GM19351 (cell line): ENCODE measurements at regions not wholly inside any gene's neighbourhood (a gene's known extent, or its start where the extent isn't known, plus 50 kb on each side); places are given as distances from the start of the nearest gene placed in this dataset.
"Not testable (repeated sequence)": the region's sequence is repeated elsewhere in the genome, so short reads cannot be mapped to it uniquely, and the experiment has no call there.

Experiments
- ATAC-seq: cut with Tn5 transposase; IDR thresholded peaks from one replicate; pipeline ENCODE4 v1.9.1; 2021; ENCODE audit warnings: mild to moderate bottlenecking, moderate library complexity; ENCODE audit not compliant: unreplicated experiment

GRCh38 chr11:91093141-91093540 lies 870.3 kb upstream of the CHORDC1 start:
- no peak for ATAC-seq

- no peak for ATAC-seq
These were observed 868.7 kb upstream of the CHORDC1 start for GRCh38 chr11:91091563-91091962.

DNA sequence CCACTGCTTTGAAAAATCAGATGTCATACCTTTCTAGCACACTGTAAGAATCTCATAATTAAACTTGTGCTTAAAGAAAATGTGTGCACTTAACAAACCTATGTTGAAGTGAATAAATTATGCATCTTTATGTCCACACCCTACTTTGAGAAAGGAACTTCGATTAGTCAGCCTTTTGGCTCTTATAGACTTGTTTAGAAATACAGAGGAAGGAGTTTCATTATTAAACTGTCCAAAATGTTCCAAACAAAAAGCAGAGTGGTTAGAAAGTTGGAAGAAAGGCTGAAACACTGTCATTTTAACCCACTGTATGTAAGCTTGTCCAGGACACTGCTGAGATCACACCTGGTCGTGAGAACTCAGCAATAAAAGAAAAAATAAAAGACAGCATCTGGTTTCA lies 863.2 kb upstream of the CHORDC1 start:
- no peak for ATAC-seq

- no peak for ATAC-seq
These were observed 859.4 kb upstream of the CHORDC1 start for GRCh38 chr11:91082255-91082654.

DNA sequence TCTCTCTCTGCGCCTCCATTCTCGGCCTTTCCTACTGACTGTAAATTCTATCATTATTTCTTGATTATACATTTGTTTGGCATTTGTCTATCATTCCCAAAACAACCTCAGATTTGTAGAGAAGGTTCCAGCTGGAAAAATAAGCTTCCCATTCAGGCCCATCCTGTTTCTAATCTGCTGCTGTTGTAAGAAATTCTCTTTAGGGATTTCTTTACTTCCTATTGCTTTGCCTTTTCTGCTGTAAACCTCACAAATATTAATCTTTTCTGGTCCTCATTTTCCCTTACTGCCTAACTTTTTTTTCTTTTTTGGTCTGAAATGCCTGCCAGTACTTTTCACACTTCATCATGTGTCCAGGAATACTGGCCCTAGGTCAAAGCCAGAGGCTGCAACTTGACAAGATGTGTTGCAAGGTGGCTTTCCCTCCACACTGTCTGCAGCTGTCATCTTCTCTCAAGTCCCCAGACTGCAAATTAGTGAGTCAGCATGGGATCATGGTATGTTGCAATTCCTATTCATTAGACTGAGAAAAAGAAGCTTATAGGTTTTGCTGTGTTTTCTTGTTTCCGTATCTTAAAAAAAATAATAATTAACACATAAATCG lies 858.7 kb upstream of the CHORDC1 start:
- ATAC-seq = no peak

- ATAC-seq = no peak
These were observed 855.4 kb upstream of the CHORDC1 start for GRCh38 chr11:91078221-91078620.

GRCh38 chr11:91075032-91075695 lies 852.3 kb upstream of the CHORDC1 start:
- ATAC-seq = no peak

DNA sequence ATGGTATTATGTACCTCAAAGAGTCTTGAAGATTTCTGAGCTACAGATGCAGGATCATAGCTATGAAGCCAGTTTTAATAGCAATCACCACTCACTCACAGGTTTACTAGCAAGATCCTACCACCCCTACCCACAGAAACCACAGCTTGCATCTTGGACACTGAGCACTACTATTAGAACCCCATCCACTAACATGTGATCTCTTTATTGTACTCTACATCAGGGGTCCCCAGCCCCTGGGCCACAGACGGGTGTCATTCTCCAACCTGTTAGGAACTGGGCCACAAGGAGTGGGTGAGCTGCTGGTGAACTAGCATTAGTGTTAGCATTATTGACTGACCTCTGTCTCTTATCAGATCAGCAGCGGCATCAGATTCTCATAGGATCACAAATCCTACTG lies 844.8 kb upstream of the CHORDC1 start:
- ATAC-seq = no peak

DNA sequence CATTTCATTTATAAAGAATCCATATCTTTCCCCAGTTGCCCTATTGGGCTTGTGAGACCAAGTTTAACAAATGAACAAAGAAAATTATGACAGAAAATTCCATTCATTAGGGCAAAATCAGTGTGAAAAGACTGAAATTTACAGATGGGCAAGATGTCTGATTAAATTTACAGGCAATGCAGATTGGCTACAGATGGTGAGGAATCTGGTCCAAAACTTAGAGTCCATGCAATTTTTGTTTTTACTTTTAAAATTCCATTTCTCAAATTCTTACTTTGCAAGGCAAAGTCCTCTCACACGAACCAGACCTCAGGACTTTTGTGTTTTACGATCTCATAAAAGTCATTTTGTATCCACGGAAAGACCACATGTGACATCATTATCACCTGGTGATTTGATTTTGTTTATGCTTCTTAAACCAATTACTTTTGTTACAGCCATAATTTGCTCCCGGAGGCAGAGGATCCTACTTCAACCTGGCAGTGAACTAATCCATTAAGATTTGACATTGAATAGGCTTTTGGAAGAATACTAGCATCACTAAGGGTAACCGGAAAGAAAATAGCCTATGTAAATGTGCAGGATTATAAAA lies 843.7 kb upstream of the CHORDC1 start:
- ATAC-seq = no peak

DNA sequence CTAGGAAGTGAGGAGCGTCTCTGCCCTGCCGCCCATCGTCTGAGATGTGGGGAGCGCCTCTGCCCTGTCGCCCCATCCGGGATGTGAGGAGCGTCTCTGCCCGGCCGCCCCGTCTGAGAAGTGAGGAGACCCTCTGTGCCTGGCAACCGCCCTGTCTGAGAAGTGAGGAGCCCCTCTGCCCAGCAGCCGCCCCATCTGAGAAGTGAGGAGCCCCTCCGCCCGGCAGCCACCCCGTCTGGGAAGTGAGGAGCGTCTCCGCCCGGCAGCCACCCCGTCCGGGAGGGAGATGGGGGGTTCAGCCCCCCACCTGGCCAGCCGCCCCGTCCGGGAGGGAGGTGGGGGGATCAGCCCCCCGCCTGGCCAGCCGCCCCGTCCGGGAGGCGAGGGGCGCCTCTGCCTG lies 840.5 kb upstream of the CHORDC1 start:
- ATAC-seq = not testable (repeated sequence)

- ATAC-seq = no peak
These were observed 825.0 kb upstream of the CHORDC1 start for GRCh38 chr11:91047882-91048281.

DNA sequence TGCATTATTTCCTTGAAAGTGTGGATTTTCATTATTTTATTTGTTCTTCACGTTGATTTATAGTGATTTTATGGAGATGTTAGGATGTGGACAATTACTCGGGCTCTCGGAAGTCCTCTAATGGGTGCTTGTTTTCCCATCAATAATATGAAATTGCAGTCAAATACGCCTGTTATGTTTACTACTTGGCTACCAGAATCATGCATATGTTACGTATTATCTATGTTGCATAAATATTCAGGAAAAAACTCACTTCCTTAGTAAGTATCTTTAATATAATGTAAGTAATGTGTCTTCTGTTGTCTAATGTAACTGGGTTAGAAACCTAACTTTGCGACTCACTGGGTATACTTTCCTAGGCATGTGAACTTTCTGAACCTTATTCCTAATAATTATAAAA lies 823.4 kb upstream of the CHORDC1 start:
- no peak for ATAC-seq

DNA sequence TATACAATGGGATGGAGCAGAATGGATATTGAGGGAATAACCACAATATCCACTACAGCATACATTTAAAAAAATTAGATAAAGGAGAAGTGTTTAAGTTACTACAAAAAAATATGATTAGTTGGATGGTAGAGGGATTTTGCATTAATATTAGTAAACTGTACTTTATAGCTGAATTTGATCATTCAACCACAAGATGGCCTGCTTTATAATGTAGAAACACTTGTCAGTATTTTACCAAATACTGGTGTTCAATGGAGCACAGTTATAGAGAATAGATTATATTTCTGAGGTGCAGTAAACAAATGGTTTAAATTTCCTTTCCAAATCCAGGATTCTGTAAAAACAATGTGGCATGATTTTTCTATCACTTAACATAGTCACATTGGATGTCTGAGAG lies 818.8 kb upstream of the CHORDC1 start:
- no peak for ATAC-seq

- ATAC-seq = no peak
These were observed 800.9 kb upstream of the CHORDC1 start for GRCh38 chr11:91023731-91024130.

DNA sequence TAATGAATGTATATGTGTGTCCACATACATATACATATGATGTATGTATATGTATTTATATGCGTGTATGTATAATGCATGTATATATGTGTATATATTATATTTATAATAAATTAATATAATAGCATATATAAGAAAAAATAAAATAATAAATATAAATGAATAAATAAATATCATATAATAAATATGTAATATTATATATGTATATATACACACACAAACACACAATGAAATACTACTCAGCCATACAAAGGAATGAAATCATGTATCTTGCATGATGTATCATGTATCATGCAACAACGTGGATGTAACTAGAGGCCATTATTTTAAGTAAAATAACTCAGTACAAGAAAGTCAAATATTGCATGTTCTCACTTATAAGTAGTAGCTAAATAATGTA lies 788.7 kb upstream of the CHORDC1 start:
- ATAC-seq = no peak

- no peak for ATAC-seq
These were observed 782.6 kb upstream of the CHORDC1 start for GRCh38 chr11:91005458-91005857.

GRCh38 chr11:90997241-90997640 lies 774.4 kb upstream of the CHORDC1 start:
- ATAC-seq = no peak

- ATAC-seq = not testable (repeated sequence)
These were observed 749.3 kb upstream of the CHORDC1 start for GRCh38 chr11:90972159-90972558.

DNA sequence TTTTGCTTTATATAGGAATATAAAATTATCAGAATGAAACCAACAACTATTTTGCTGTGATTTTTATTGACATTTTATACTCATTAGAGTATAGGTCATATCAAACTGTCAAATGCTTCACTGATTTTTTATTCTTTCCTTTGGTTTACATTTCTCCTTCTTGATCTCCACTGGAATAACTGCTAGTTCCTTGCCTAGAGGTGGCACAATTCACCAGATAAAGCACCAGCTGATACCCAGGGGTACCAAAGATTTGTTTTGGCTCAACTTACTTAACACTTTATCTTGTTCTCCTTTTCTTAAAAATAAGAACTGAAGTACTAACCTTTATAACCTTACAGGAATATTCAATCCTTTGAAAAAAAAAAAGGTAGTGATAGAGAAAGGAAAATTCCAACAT lies 725.1 kb upstream of the CHORDC1 start:
- ATAC-seq = no peak

GRCh38 chr11:90930252-90930651 lies 707.4 kb upstream of the CHORDC1 start:
- no peak for ATAC-seq

- ATAC-seq = no peak
These were observed 696.5 kb upstream of the CHORDC1 start for GRCh38 chr11:90919332-90919731.

DNA sequence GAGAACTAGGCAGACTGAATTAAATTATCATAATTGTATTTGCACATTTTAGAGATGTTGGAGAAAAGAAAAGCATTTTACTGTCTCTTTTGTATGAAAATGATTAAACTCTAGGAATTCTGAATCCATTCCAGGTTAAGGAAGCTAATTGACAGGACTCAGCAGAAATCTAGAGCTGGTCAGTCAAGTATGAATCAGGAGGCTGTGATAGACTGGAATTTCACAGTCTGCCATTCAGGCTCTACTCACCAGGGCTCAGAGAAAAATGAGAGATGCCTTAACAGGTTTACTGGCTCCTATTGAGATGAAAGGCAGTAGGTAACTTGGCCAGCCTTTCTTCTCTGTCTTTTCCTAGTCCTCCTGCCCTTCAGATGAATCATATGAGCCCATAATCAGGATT lies 693.9 kb upstream of the CHORDC1 start:
- ATAC-seq = no peak
